ENCODE measurements at regions not wholly inside any gene's neighbourhood (a gene's known extent, or its start where the extent isn't known, plus 50 kb on each side); places are given as distances from the start of the nearest gene placed in this dataset.
A peak's percentile ranks its signal among the peaks of the same experiment; 100 is the strongest.

- DNase-seq, result no peak
Measured at GRCh38 chr10:30124704-30125103, 65.3 kb upstream of the JCAD start.

GRCh38 chr10:30121401-30121800 is 62.0 kb upstream of the JCAD start:
- no peak for DNase-seq

GRCh38 chr10:30118590-30118989 is 59.2 kb upstream of the JCAD start:
- DNase-seq, result no peak

- DNase-seq, result no peak
Measured at GRCh38 chr10:30117812-30118501, 58.6 kb upstream of the JCAD start.

GRCh38 chr10:30116041-30116491 is 56.7 kb upstream of the JCAD start:
- DNase-seq, result no peak

- no peak for DNase-seq
Measured at GRCh38 chr10:30115626-30115940, 56.2 kb upstream of the JCAD start.

- DNase-seq, result peak in 4 of 56 donors; percentile 2 to 18 (median 6)
Measured at GRCh38 chr10:30114881-30115625, 55.7 kb upstream of the JCAD start.

- DNase-seq, result no peak
Measured at GRCh38 chr10:30114401-30114800, 55.0 kb upstream of the JCAD start.

GRCh38 chr10:30111340-30112022 is 52.1 kb upstream of the JCAD start:
- DNase-seq, result peak in 1 of 56 donors; percentile 6
